B cell (primary cell): ENCODE measurements at regions not wholly inside any gene's neighbourhood (a gene's known extent, or its start where the extent isn't known, plus 50 kb on each side); places are given as distances from the start of the nearest gene placed in this dataset.

Source experiments
- ATAC-seq: fragments of 200-7000 bp; cut with Tn5 transposase; one replicate; pipeline ENCODE4 v1.10.0; 2021; ENCODE audit warnings: low read depth, mild to moderate bottlenecking, moderate number of reproducible peaks, moderate library complexity
- CTCF ChIA-PET: fragments of 350-600 bp; sonication (Branson Sonifier 250); formaldehyde crosslinking; loops from one replicate; lab custom pipeline; 2021; ENCODE audit warnings: antibody characterized with exemption, inconsistent platforms; lab: Charles Lee
- POLR2A ChIA-PET: fragments of 350-600 bp; sonication (Branson Sonifier 250); formaldehyde crosslinking; loops from one replicate; lab custom pipeline; 2021; ENCODE audit warnings: antibody characterized with exemption; lab: Charles Lee
- DNase-seq: peaks from one replicate; pipeline ENCODE4 v3.0.0; 2013
- H2AFZ ChIP-seq: 2 replicates; pipeline ENCODE4 v1.6.1; 2012; ENCODE audit warnings: mild to moderate bottlenecking, low read depth, low read length; ENCODE audit not compliant: insufficient read depth, poor library complexity, severe bottlenecking
- H3K27ac ChIP-seq, 2 donors: 1 replicate in 1 of 2; 2 replicates in 1 of 2; pipeline ENCODE4 v1.5.1; 2012 to 2013; ENCODE audit warnings: low read length in 2 of 2, mild to moderate bottlenecking in 2 of 2, moderate library complexity in 1 of 2
- H3K27me3 ChIP-seq, 4 experiments: fragments of 200-600 bp in 1 of 4; sonication (generic) in 1 of 4; replicated peaks in 1 of 4; 1 replicate in 2 of 4; 2 replicates in 2 of 4; pipeline versions ENCODE4 v1.6.1 to v1.7.0; 2013 to 2016; ENCODE audit warnings: low read length in 3 of 4, mild to moderate bottlenecking in 2 of 4, mixed read lengths in 1 of 4, moderate library complexity in 1 of 4; ENCODE audit not compliant: insufficient read depth in 4 of 4, control insufficient read depth in 3 of 4; ENCODE audit errors: control extremely low read depth in 1 of 4
- H3K36me3 ChIP-seq, 2 experiments: replicated peaks in 1 of 2; 1 replicate in 1 of 2; 2 replicates in 1 of 2; pipeline versions ENCODE4 v1.6.1 to v1.7.1; 2013; ENCODE audit warnings: low read length in 1 of 2; ENCODE audit not compliant: insufficient read depth in 2 of 2, control insufficient read depth in 1 of 2; ENCODE audit errors: control extremely low read depth in 1 of 2, extremely low read depth in 1 of 2
- H3K4me1 ChIP-seq, 2 donors: fragments of 200-600 bp in 1 of 2; sonication (generic) in 1 of 2; 1 replicate in 1 of 2; 2 replicates in 1 of 2; pipeline versions ENCODE4 v1.5.1 to v1.6.1; 2013 to 2017; ENCODE audit warnings: low read length in 2 of 2; ENCODE audit not compliant: control insufficient read depth in 2 of 2, insufficient read depth in 2 of 2
- H3K4me2 ChIP-seq: replicated peaks from 2 replicates; pipeline ENCODE3; 2012; ENCODE audit warnings: mild to moderate bottlenecking, low read depth, low read length; ENCODE audit not compliant: poor library complexity, severe bottlenecking
- H3K4me3 ChIP-seq, 5 experiments: fragments of 200-600 bp in 1 of 5; sonication (generic) in 1 of 5; 1 replicate in 3 of 5; 2 replicates in 2 of 5; pipeline versions ENCODE4 v1.5.1 to v1.7.0; 2011 to 2016; ENCODE audit warnings: low read length in 4 of 5, mild to moderate bottlenecking in 4 of 5, low read depth in 2 of 5, control low read depth in 1 of 5, moderate library complexity in 1 of 5; ENCODE audit not compliant: insufficient read depth in 1 of 5; ENCODE audit errors: control extremely low read depth in 1 of 5, extremely low read depth in 1 of 5
- H3K79me2 ChIP-seq: fragments of 200-600 bp; sonication (generic); one replicate; pipeline ENCODE4 v1.6.0; 2016; ENCODE audit warnings: low read length; ENCODE audit not compliant: control insufficient read depth, insufficient read depth
- H3K9ac ChIP-seq: fragments of 200-600 bp; sonication (generic); 2 replicates; pipeline ENCODE4 v1.6.1; 2017; ENCODE audit warnings: mild to moderate bottlenecking, low read length, moderate library complexity
- H3K9me3 ChIP-seq, 3 donors: one replicate each; pipeline versions ENCODE4 v1.6.1 to v1.7.1; 2013; ENCODE audit warnings: low read length in 2 of 3; ENCODE audit not compliant: control insufficient read depth in 2 of 3, insufficient read depth in 1 of 3; ENCODE audit errors: control extremely low read depth in 1 of 3
- H4K20me1 ChIP-seq: 2 replicates; pipeline ENCODE4 v1.6.0; 2012; ENCODE audit warnings: mild to moderate bottlenecking, low read length; ENCODE audit not compliant: insufficient read depth, control insufficient read depth, poor library complexity, severe bottlenecking
- H3K27ac Mint-ChIP-seq: one replicate; pipeline ENCODE4 v1.8.0; 2021; ENCODE audit warnings: mixed read lengths
- H3K27me3 Mint-ChIP-seq: one replicate; pipeline ENCODE4 v1.8.0; 2021; ENCODE audit warnings: mixed read lengths
- H3K4me1 Mint-ChIP-seq: one replicate; pipeline ENCODE4 v1.8.0; 2021; ENCODE audit warnings: mixed read lengths
- H3K4me3 Mint-ChIP-seq: one replicate; pipeline ENCODE4 v1.8.0; 2021; ENCODE audit warnings: mixed read lengths
- H3K9me3 Mint-ChIP-seq: one replicate; pipeline ENCODE4 v1.8.0; 2022; ENCODE audit warnings: mixed read lengths; ENCODE audit not compliant: insufficient read depth
- EZH2 ChIP-seq: IDR thresholded peaks from 2 replicates; pipeline ENCODE4 v1.6.1; 2012; ENCODE audit warnings: borderline replicate concordance, low read depth, mild to moderate bottlenecking, moderate library complexity, low read length; ENCODE audit not compliant: insufficient read depth, poor library complexity, severe bottlenecking
- WGBS: methylation state at CpG from one replicate; pipeline ENCODE4 v1.1.5; 2013; ENCODE audit warnings: missing lambda C conversion rate; ENCODE audit not compliant: insufficient coverage; 5-methylcytosine and 5-hydroxymethylcytosine counted together
- intact Hi-C: fragments of 100-400 bp; cut with micrococcal nuclease; formaldehyde crosslinking; loops from one replicate; pipeline ENCODE4 v1.10.0; 2022
- TF ChIP-seq, protein P1 (sequence below): fragments of 200-600 bp; IDR thresholded peaks from one replicate; pipeline ENCODE4 v1.8.0; 2022; ENCODE audit warnings: antibody characterized with exemption, mild to moderate bottlenecking

DNA sequence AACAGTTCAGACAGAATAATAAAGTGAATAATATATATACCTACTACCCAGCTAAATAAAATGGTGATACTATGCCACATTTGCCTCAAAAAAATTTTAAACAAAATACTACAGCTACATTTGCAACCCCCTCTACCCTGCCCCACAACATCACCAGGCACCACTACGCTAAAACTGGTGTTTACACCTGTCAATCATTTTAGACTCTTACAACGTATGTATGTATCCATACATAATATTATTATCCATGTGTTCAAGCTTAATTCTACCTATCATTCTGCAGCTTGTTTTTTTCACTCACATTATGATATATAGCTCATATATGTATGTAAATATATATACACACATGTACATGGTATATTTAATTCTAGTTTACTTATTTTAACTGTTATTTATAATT lies 62.5 kb downstream of the NIBAN1 start:
- H3K27ac Mint-ChIP-seq, result no peak overlapping the region
- TF ChIP-seq, protein P1, sequence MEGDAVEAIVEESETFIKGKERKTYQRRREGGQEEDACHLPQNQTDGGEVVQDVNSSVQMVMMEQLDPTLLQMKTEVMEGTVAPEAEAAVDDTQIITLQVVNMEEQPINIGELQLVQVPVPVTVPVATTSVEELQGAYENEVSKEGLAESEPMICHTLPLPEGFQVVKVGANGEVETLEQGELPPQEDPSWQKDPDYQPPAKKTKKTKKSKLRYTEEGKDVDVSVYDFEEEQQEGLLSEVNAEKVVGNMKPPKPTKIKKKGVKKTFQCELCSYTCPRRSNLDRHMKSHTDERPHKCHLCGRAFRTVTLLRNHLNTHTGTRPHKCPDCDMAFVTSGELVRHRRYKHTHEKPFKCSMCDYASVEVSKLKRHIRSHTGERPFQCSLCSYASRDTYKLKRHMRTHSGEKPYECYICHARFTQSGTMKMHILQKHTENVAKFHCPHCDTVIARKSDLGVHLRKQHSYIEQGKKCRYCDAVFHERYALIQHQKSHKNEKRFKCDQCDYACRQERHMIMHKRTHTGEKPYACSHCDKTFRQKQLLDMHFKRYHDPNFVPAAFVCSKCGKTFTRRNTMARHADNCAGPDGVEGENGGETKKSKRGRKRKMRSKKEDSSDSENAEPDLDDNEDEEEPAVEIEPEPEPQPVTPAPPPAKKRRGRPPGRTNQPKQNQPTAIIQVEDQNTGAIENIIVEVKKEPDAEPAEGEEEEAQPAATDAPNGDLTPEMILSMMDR, result no peak
- no peak for TF ChIP-seq EZH2
- no CpG with 5 or more reads among the region's 2 CpGs for WGBS
- intact Hi-C loops, result loop anchor here (10.0 kb wide), 1 partner anchor 63 kb away; the partner anchor contains the start of gene NIBAN1
- Histone ChIP-seq H3K4me1 (peaks cover 10% of the 10 kb centered on the region in 2 donors), H4K20me1 (no peaks in the 10 kb centered on the region), H3K36me3 (no peaks in the 10 kb centered on the region), H2AFZ (no peak overlapping the region), H3K4me3 (no peak overlapping the region), H3K9ac (no peak overlapping the region), H3K27ac (no peak overlapping the region), H3K4me2 (no peak overlapping the region), H3K27me3 (no peaks in the 10 kb centered on the region), H3K79me2 (no peaks in the 10 kb centered on the region), H3K9me3 (no peaks in the 10 kb centered on the region)
- ATAC-seq (no peak), DNase-seq (no peak)
- H3K9me3 Mint-ChIP-seq, result no peaks in the 10 kb centered on the region
- ChIA-PET CTCF (no interaction called here), POLR2A (no interaction called here)
- no peaks in the 10 kb centered on the region for H3K27me3 Mint-ChIP-seq
- no peak overlapping the region for H3K4me3 Mint-ChIP-seq
- H3K4me1 Mint-ChIP-seq, result peaks cover 13% of the 10 kb centered on the region

DNA sequence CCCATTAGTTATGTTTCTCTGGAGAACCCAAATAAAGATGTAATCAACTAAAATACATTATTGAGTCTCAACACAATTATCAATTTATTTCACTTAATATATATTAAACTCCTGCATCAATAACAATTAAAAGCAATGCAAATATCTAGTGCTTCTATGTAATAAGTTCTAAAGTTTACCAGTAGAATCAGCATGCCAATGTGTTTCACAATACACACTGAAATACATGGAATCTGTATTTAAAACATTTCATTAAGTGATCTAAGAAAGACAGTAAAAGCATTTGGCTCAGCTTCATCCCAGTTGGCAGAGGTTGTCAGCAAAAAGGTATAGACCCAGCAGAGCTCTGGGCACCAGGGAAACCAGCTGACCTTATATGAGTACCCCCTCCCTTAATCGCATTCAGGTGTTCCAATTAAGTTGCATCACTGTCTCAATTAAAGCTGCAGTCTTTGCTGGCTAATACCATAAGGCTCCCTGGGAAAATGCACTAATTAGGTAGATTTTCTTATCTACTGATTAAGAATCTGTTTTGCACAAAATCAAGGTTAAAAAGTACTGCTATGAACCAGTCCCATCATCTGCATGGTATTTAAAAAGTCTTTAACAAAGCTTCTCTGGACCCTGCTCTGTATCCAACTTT lies 63.1 kb downstream of the NIBAN1 start:
- Histone ChIP-seq H4K20me1 (no peaks in the 10 kb centered on the region), H3K4me3 (no peak overlapping the region), H3K9ac (no peak overlapping the region), H2AFZ (no peak overlapping the region), H3K4me1 (peaks cover 7 to 9% of the 10 kb centered on the region in 2 donors), H3K27ac (no peak overlapping the region), H3K4me2 (no peak overlapping the region), H3K9me3 (no peaks in the 10 kb centered on the region), H3K27me3 (no peaks in the 10 kb centered on the region), H3K79me2 (no peaks in the 10 kb centered on the region), H3K36me3 (no peaks in the 10 kb centered on the region)
- no CpG with 5 or more reads among the region's 1 CpG for WGBS
- TF ChIP-seq, protein P1, result no peak
- TF ChIP-seq EZH2, result no peak
- ChIA-PET CTCF (no interaction called here), POLR2A (no interaction called here)
- ATAC-seq, result no peak
- intact Hi-C loops, result loop anchor here (10.0 kb wide), 1 partner anchor 64 kb away; the partner anchor contains the start of gene NIBAN1
- H3K9me3 Mint-ChIP-seq, result no peaks in the 10 kb centered on the region
- peaks cover 10% of the 10 kb centered on the region for H3K4me1 Mint-ChIP-seq
- no peak overlapping the region for H3K4me3 Mint-ChIP-seq
- no peaks in the 10 kb centered on the region for H3K27me3 Mint-ChIP-seq
- H3K27ac Mint-ChIP-seq, result no peak overlapping the region
- DNase-seq, result no peak
